Urinary bladder (tissue), 3 donors: ENCODE measurements at regions not wholly inside any gene's neighbourhood (a gene's known extent, or its start where the extent isn't known, plus 50 kb on each side); places are given as distances from the start of the nearest gene placed in this dataset.

Experiments used
- DNase-seq: peaks from one replicate; pipeline ENCODE4 v3.0.0-alpha.2; 2015; ENCODE audit errors: extremely low spot score
- H3K27ac ChIP-seq: one replicate; pipeline ENCODE4 v1.5.1; 2013; ENCODE audit warnings: low read depth, mild to moderate bottlenecking, moderate library complexity
- H3K36me3 ChIP-seq: one replicate; pipeline ENCODE4 v1.6.1; 2013; ENCODE audit warnings: mild to moderate bottlenecking, moderate library complexity; ENCODE audit not compliant: insufficient read depth
- H3K4me1 ChIP-seq: one replicate; pipeline ENCODE4 v1.6.1; 2013; ENCODE audit warnings: mild to moderate bottlenecking, moderate library complexity; ENCODE audit not compliant: insufficient read depth
- H3K4me3 ChIP-seq: one replicate; pipeline ENCODE4 v1.5.1; 2013; ENCODE audit warnings: low read depth, low read length
- WGBS: extraction: QIAGEN DNeasy Blood & Tissue Kit; methylation state at CpG from one replicate; pipeline ENCODE4 v1.1.7; 2013; 5-methylcytosine and 5-hydroxymethylcytosine counted together
- donor health status: healthy with polysubstance abuse.
- donor health status: healthy.

- Histone ChIP-seq H3K36me3 (no peaks in the 10 kb centered on the region), H3K27ac (no peak overlapping the region), H3K4me1 (no peaks in the 10 kb centered on the region), H3K4me3 (no peak overlapping the region)
- DNase-seq = no peak
- WGBS = 82% methylated on average over 6 of the region's 6 CpGs
Measured at GRCh38 chr3:54071601-54072000, 50.8 kb upstream of the CACNA2D3 start.

- WGBS = 79% methylated on average over 2 of the region's 2 CpGs
- no peak overlapping the region for H3K4me3 ChIP-seq
Measured at GRCh38 chr3:54069961-54070360, 52.4 kb upstream of the CACNA2D3 start.

GRCh38 chr3:54067055-54067698 is 55.2 kb upstream of the CACNA2D3 start:
- WGBS = 59% methylated on average over 8 of the region's 8 CpGs
- no peak overlapping the region for H3K27ac ChIP-seq
- H3K36me3 ChIP-seq = no peaks in the 10 kb centered on the region
- H3K4me3 ChIP-seq = no peak overlapping the region
- no peak for DNase-seq
- H3K4me1 ChIP-seq = no peaks in the 10 kb centered on the region

More at GRCh38 chr3:54069961-54070360, 52.4 kb upstream of the CACNA2D3 start:
- H3K27ac ChIP-seq = no peak overlapping the region
- no peaks in the 10 kb centered on the region for H3K4me1 ChIP-seq
- no peaks in the 10 kb centered on the region for H3K36me3 ChIP-seq
- no peak for DNase-seq

- WGBS = 81% methylated on average over 3 of the region's 3 CpGs
- H3K4me1 ChIP-seq = no peaks in the 10 kb centered on the region
- no peaks in the 10 kb centered on the region for H3K36me3 ChIP-seq
- DNase-seq = no peak
- no peak overlapping the region for H3K4me3 ChIP-seq
- H3K27ac ChIP-seq = no peak overlapping the region
Measured at GRCh38 chr3:54066253-54066652, 56.1 kb upstream of the CACNA2D3 start.

- Histone ChIP-seq H3K4me1 (no peaks in the 10 kb centered on the region), H3K27ac (no peak overlapping the region), H3K4me3 (no peak overlapping the region), H3K36me3 (no peaks in the 10 kb centered on the region)
- WGBS = 44% methylated on average over 4 of the region's 4 CpGs
- peak; percentile 28 for DNase-seq
Measured at GRCh38 chr3:54065586-54065985, 56.8 kb upstream of the CACNA2D3 start.

GRCh38 chr3:54065140-54065539 is 57.2 kb upstream of the CACNA2D3 start:
- no peaks in the 10 kb centered on the region for H3K4me1 ChIP-seq
- H3K27ac ChIP-seq = no peak overlapping the region
- H3K4me3 ChIP-seq = no peak overlapping the region
- no peaks in the 10 kb centered on the region for H3K36me3 ChIP-seq
- WGBS = 66% methylated on average over 4 of the region's 4 CpGs
- no peak for DNase-seq

- H3K4me1 ChIP-seq = no peaks in the 10 kb centered on the region
Measured at GRCh38 chr3:54064486-54064885, 57.9 kb upstream of the CACNA2D3 start.

GRCh38 chr3:54062546-54062945 is 59.8 kb upstream of the CACNA2D3 start:
- no peak for DNase-seq

More at GRCh38 chr3:54064486-54064885, 57.9 kb upstream of the CACNA2D3 start:
- Histone ChIP-seq H3K36me3 (no peaks in the 10 kb centered on the region), H3K27ac (no peak overlapping the region), H3K4me3 (no peak overlapping the region)
- WGBS = 59% methylated on average over 8 of the region's 8 CpGs
- no peak for DNase-seq

GRCh38 chr3:54056521-54056920 is 65.8 kb upstream of the CACNA2D3 start:
- 81% methylated on average over 2 of the region's 2 CpGs for WGBS
- H3K27ac ChIP-seq = no peak overlapping the region
- H3K36me3 ChIP-seq = no peaks in the 10 kb centered on the region
- H3K4me1 ChIP-seq = no peaks in the 10 kb centered on the region
- no peak for DNase-seq
- H3K4me3 ChIP-seq = no peak overlapping the region

More at GRCh38 chr3:54062546-54062945, 59.8 kb upstream of the CACNA2D3 start:
- H3K4me3 ChIP-seq = no peak overlapping the region
- 82% methylated on average over 3 of the region's 3 CpGs for WGBS
- no peaks in the 10 kb centered on the region for H3K36me3 ChIP-seq
- no peaks in the 10 kb centered on the region for H3K4me1 ChIP-seq
- H3K27ac ChIP-seq = no peak overlapping the region

- Histone ChIP-seq H3K4me1 (no peaks in the 10 kb centered on the region), H3K27ac (no peak overlapping the region), H3K36me3 (no peaks in the 10 kb centered on the region), H3K4me3 (no peak overlapping the region)
- DNase-seq = no peak
- WGBS = 84% methylated on average over 4 of the region's 4 CpGs
Measured at GRCh38 chr3:54053882-54054281, 68.5 kb upstream of the CACNA2D3 start.

- no peaks in the 10 kb centered on the region for H3K4me1 ChIP-seq
- no peak overlapping the region for H3K4me3 ChIP-seq
- 34% methylated on average over 5 of the region's 5 CpGs for WGBS
- no peak for DNase-seq
- no peak overlapping the region for H3K27ac ChIP-seq
- no peaks in the 10 kb centered on the region for H3K36me3 ChIP-seq
Measured at GRCh38 chr3:54053211-54053610, 69.1 kb upstream of the CACNA2D3 start.

GRCh38 chr3:54047568-54047967 is 74.8 kb upstream of the CACNA2D3 start:
- 81% methylated on average over 5 of the region's 5 CpGs for WGBS
- H3K4me3 ChIP-seq = no peak overlapping the region
- no peaks in the 10 kb centered on the region for H3K4me1 ChIP-seq
- H3K27ac ChIP-seq = no peak overlapping the region
- DNase-seq = no peak
- no peaks in the 10 kb centered on the region for H3K36me3 ChIP-seq

- Histone ChIP-seq H3K4me1 (no peaks in the 10 kb centered on the region), H3K4me3 (no peak overlapping the region), H3K36me3 (no peaks in the 10 kb centered on the region), H3K27ac (no peak overlapping the region)
- DNase-seq = no peak
Measured at GRCh38 chr3:54046641-54047214, 75.6 kb upstream of the CACNA2D3 start.

- WGBS = 61% methylated on average over 3 of the region's 3 CpGs
- Histone ChIP-seq H3K4me3 (no peak overlapping the region), H3K36me3 (no peaks in the 10 kb centered on the region), H3K27ac (no peak overlapping the region), H3K4me1 (no peaks in the 10 kb centered on the region)
- DNase-seq = no peak
Measured at GRCh38 chr3:54045061-54045815, 77.1 kb upstream of the CACNA2D3 start.
